Muscle of leg (tissue), 3 donors: ENCODE measurements at regions not wholly inside any gene's neighbourhood (a gene's known extent, or its start where the extent isn't known, plus 50 kb on each side); places are given as distances from the start of the nearest gene placed in this dataset.

ENCODE experiments used
- DNase-seq: peaks from one replicate; pipeline ENCODE4 v3.0.0; 2013
- H3K27ac ChIP-seq: one replicate; pipeline ENCODE4 v1.5.1; 2013; ENCODE audit warnings: mild to moderate bottlenecking, low read length, control low read depth
- H3K27me3 ChIP-seq: one replicate; pipeline ENCODE4 v1.6.1; 2013; ENCODE audit warnings: low read length; ENCODE audit not compliant: control insufficient read depth, insufficient read depth
- H3K36me3 ChIP-seq: one replicate; pipeline ENCODE4 v1.6.1; 2013; ENCODE audit warnings: low read length; ENCODE audit not compliant: control insufficient read depth, insufficient read depth
- H3K4me1 ChIP-seq: one replicate; pipeline ENCODE4 v1.6.1; 2013; ENCODE audit warnings: low read length; ENCODE audit not compliant: control insufficient read depth, insufficient read depth
- H3K4me3 ChIP-seq: one replicate; pipeline ENCODE4 v1.5.1; 2013; ENCODE audit warnings: low read length, control low read depth
- H3K9me3 ChIP-seq: replicated peaks from 2 replicates; pipeline ENCODE4 v1.6.1; 2013; ENCODE audit warnings: low read depth, low read length; ENCODE audit not compliant: control insufficient read depth
- WGBS: methylation state at CpG from one replicate; pipeline ENCODE4 v1.1.5; 2013; ENCODE audit warnings: missing lambda C conversion rate; ENCODE audit not compliant: insufficient coverage; 5-methylcytosine and 5-hydroxymethylcytosine counted together

- H3K4me3 ChIP-seq: no peak overlapping the region
- no peaks in the 10 kb centered on the region for H3K27me3 ChIP-seq
- no peaks in the 10 kb centered on the region for H3K9me3 ChIP-seq
- no peak overlapping the region for H3K27ac ChIP-seq
- no peaks in the 10 kb centered on the region for H3K36me3 ChIP-seq
- DNase-seq: no peak
- H3K4me1 ChIP-seq: peaks cover 5% of the 10 kb centered on the region
Observed at GRCh38 chr2:5519286-5519685, 172.9 kb upstream of the SOX11 start.

- WGBS: 60% methylated on average over 1 of the region's 7 CpGs
- H3K4me3 ChIP-seq: no peak overlapping the region
- H3K4me1 ChIP-seq: peaks cover 5% of the 10 kb centered on the region
- no peaks in the 10 kb centered on the region for H3K9me3 ChIP-seq
- H3K36me3 ChIP-seq: no peaks in the 10 kb centered on the region
- peak; percentile 72 for DNase-seq
- H3K27me3 ChIP-seq: no peaks in the 10 kb centered on the region
- H3K27ac ChIP-seq: peak overlapping the region; percentile 38
Observed at GRCh38 chr2:5520463-5520972, 171.7 kb upstream of the SOX11 start.

- Histone ChIP-seq H3K4me3 (no peak overlapping the region), H3K9me3 (no peaks in the 10 kb centered on the region), H3K4me1 (peaks cover 5% of the 10 kb centered on the region), H3K27ac (peak overlapping the region; percentile 38), H3K27me3 (no peaks in the 10 kb centered on the region), H3K36me3 (no peaks in the 10 kb centered on the region)
- WGBS: 50% methylated on average over 6 of the region's 7 CpGs
- peak; percentile 38 for DNase-seq
Observed at GRCh38 chr2:5521461-5521860, 170.7 kb upstream of the SOX11 start.

GRCh38 chr2:5524551-5524950 is 167.6 kb upstream of the SOX11 start:
- H3K4me3 ChIP-seq: no peak overlapping the region
- WGBS: no CpG with 5 or more reads among the region's 1 CpG
- no peaks in the 10 kb centered on the region for H3K36me3 ChIP-seq
- DNase-seq: no peak
- H3K27ac ChIP-seq: no peak overlapping the region
- H3K9me3 ChIP-seq: no peaks in the 10 kb centered on the region
- H3K27me3 ChIP-seq: peaks cover 4% of the 10 kb centered on the region
- peaks cover 8% of the 10 kb centered on the region for H3K4me1 ChIP-seq

GRCh38 chr2:5528706-5529105 is 163.5 kb upstream of the SOX11 start:
- Histone ChIP-seq H3K36me3 (no peaks in the 10 kb centered on the region), H3K4me1 (peaks cover 6% of the 10 kb centered on the region), H3K9me3 (no peaks in the 10 kb centered on the region), H3K27me3 (peaks cover 4% of the 10 kb centered on the region), H3K27ac (no peak overlapping the region), H3K4me3 (no peak overlapping the region)
- no peak for DNase-seq
- WGBS: 53% methylated on average over 8 of the region's 8 CpGs

- 62% methylated on average over 6 of the region's 11 CpGs for WGBS
- no peaks in the 10 kb centered on the region for H3K36me3 ChIP-seq
- no peak overlapping the region for H3K27ac ChIP-seq
- H3K4me1 ChIP-seq: peaks cover 6% of the 10 kb centered on the region
- DNase-seq: peak; percentile 43
- no peak overlapping the region for H3K4me3 ChIP-seq
- H3K27me3 ChIP-seq: peaks cover 4% of the 10 kb centered on the region
- no peaks in the 10 kb centered on the region for H3K9me3 ChIP-seq
Observed at GRCh38 chr2:5530011-5530696, 162.0 kb upstream of the SOX11 start.

- no peak overlapping the region for H3K4me3 ChIP-seq
- no peak for DNase-seq
- WGBS: no CpG with 5 or more reads among the region's 3 CpGs
- peaks cover 9% of the 10 kb centered on the region for H3K4me1 ChIP-seq
- H3K36me3 ChIP-seq: no peaks in the 10 kb centered on the region
- no peaks in the 10 kb centered on the region for H3K27me3 ChIP-seq
- H3K9me3 ChIP-seq: no peaks in the 10 kb centered on the region
- no peak overlapping the region for H3K27ac ChIP-seq
Observed at GRCh38 chr2:5535301-5535700, 156.9 kb upstream of the SOX11 start.

GRCh38 chr2:5537180-5537688 is 154.9 kb upstream of the SOX11 start:
- no peaks in the 10 kb centered on the region for H3K36me3 ChIP-seq
- no peak overlapping the region for H3K27ac ChIP-seq
- no peaks in the 10 kb centered on the region for H3K9me3 ChIP-seq
- DNase-seq: no peak
- H3K4me3 ChIP-seq: no peak overlapping the region
- peaks cover 2% of the 10 kb centered on the region for H3K27me3 ChIP-seq
- H3K4me1 ChIP-seq: peaks cover 8% of the 10 kb centered on the region
- 90% methylated on average over 1 of the region's 2 CpGs for WGBS

GRCh38 chr2:5538313-5538712 is 153.9 kb upstream of the SOX11 start:
- no peak for DNase-seq
- no CpG with 5 or more reads among the region's 1 CpG for WGBS
- peaks cover under 1% of the 10 kb centered on the region for H3K9me3 ChIP-seq
- peaks cover 8% of the 10 kb centered on the region for H3K4me1 ChIP-seq
- peaks cover 2% of the 10 kb centered on the region for H3K27me3 ChIP-seq
- H3K27ac ChIP-seq: no peak overlapping the region
- H3K4me3 ChIP-seq: no peak overlapping the region
- no peaks in the 10 kb centered on the region for H3K36me3 ChIP-seq

- WGBS: 51% methylated on average over 5 of the region's 8 CpGs
- no peaks in the 10 kb centered on the region for H3K36me3 ChIP-seq
- no peak overlapping the region for H3K27ac ChIP-seq
- H3K9me3 ChIP-seq: peaks cover 3% of the 10 kb centered on the region
- no peak overlapping the region for H3K4me3 ChIP-seq
- peaks cover 2% of the 10 kb centered on the region for H3K27me3 ChIP-seq
- peaks cover 8% of the 10 kb centered on the region for H3K4me1 ChIP-seq
- DNase-seq: peak; percentile 18
Observed at GRCh38 chr2:5538772-5539171, 153.4 kb upstream of the SOX11 start.
